ENCODE measurements at regions not wholly inside any gene's neighbourhood (a gene's known extent, or its start where the extent isn't known, plus 50 kb on each side); places are given as distances from the start of the nearest gene placed in this dataset.

DNA sequence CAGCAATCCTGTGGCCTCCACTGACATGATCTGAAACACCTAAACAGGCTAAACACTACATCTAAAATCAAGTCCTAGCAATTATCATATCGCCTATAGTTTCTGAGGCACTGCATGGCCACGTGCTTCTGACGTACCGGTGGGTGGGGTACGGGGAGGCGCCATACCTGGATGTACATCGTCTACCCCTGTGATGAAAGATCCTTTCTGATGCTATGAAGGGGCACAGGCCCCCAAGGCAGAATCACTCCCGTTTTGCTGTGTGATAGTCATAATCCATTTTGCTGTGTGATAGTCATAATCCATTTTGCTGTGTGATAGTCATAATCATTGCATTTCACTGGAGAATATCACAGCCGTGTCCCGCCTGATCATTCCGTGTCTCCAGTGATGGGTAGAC lies 118.7 kb upstream of the SOX1 start:
- Mint-ChIP-seq H3K27me3 (peaks cover 25% of the 10 kb centered on the region), H3K36me3 (ENCODE audit: insufficient read depth) (no peaks in the 10 kb centered on the region), H3K9me3 (ENCODE audit: low read depth) (peaks cover 7% of the 10 kb centered on the region), H3K4me1 (ENCODE audit: low read depth) (no peaks in the 10 kb centered on the region), H3K27ac (no peak overlapping the region), H3K4me3 (ENCODE audit: low read depth) (no peak overlapping the region)
- no peak for DNase-seq (ENCODE audit: low spot score, unreplicated experiment)
- TF ChIP-seq CTCF (IDR thresholded peaks at IDR 0.05; ENCODE audit: unreplicated experiment) = no peak

DNA sequence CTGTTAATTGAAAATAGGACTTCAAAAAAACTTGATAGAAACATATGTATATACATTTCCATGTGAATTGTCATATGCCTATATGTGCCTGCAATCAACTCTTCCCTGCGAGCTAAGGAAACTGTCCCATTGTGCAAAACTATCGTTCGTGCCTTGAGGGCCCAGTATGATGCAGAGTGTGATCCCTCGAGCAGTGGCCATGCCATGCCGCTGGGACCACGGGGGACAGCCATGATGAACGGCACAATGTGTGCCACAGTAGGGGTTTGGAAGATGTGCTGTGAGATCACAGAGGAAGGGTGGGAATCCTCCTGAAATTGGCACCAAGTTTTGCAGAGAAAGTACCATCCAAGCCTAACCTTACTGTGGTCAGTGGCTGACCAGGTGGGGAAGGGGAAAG lies 118.1 kb upstream of the SOX1 start:
- no peak overlapping the region for H3K4me3 Mint-ChIP-seq (ENCODE audit: low read depth)
- no peaks in the 10 kb centered on the region for H3K36me3 Mint-ChIP-seq (ENCODE audit: insufficient read depth)
- peaks cover 28% of the 10 kb centered on the region for H3K27me3 Mint-ChIP-seq
- TF ChIP-seq CTCF (IDR thresholded peaks at IDR 0.05; ENCODE audit: unreplicated experiment) = no peak
- H3K27ac Mint-ChIP-seq = no peak overlapping the region
- H3K4me1 Mint-ChIP-seq (ENCODE audit: low read depth) = no peaks in the 10 kb centered on the region
- no peak for DNase-seq (ENCODE audit: low spot score, unreplicated experiment)
- peaks cover 7% of the 10 kb centered on the region for H3K9me3 Mint-ChIP-seq (ENCODE audit: low read depth)

DNA sequence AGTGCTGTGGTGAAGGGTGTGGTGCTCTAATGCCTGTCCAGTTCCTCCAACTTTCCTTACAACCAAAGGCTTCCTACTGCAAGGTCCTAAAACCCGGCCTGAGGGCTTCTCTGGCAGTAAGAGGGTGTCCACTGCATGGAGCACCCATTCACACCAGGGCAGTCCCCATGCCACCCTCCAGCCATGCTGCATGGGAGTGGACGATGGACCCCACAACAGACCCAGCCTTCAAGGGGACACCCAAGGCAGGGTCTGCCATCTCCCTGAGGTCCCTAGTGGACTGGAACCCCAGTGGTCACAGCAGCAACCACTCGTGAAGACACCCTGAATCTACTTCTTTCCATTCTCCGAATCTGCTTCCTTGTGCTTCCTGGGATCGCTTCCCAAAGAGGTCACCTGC lies 117.6 kb upstream of the SOX1 start:
- Mint-ChIP-seq H3K9me3 (ENCODE audit: low read depth) (peaks cover 7% of the 10 kb centered on the region), H3K4me3 (ENCODE audit: low read depth) (no peak overlapping the region), H3K27ac (no peak overlapping the region), H3K4me1 (ENCODE audit: low read depth) (no peaks in the 10 kb centered on the region), H3K27me3 (peaks cover 32% of the 10 kb centered on the region), H3K36me3 (ENCODE audit: insufficient read depth) (no peaks in the 10 kb centered on the region)
- no peak for TF ChIP-seq CTCF (IDR thresholded peaks at IDR 0.05; ENCODE audit: unreplicated experiment)
- DNase-seq (ENCODE audit: low spot score, unreplicated experiment) = no peak

GRCh38 chr13:111950697-111951096 lies 116.3 kb upstream of the SOX1 start:
- no peak for DNase-seq (ENCODE audit: low spot score, unreplicated experiment)
- Mint-ChIP-seq H3K4me3 (ENCODE audit: low read depth) (no peak overlapping the region), H3K9me3 (ENCODE audit: low read depth) (peaks cover 7% of the 10 kb centered on the region), H3K27me3 (peaks cover 46% of the 10 kb centered on the region), H3K4me1 (ENCODE audit: low read depth) (no peaks in the 10 kb centered on the region), H3K36me3 (ENCODE audit: insufficient read depth) (no peaks in the 10 kb centered on the region), H3K27ac (no peak overlapping the region)
- no peak for TF ChIP-seq CTCF (IDR thresholded peaks at IDR 0.05; ENCODE audit: unreplicated experiment)

DNA sequence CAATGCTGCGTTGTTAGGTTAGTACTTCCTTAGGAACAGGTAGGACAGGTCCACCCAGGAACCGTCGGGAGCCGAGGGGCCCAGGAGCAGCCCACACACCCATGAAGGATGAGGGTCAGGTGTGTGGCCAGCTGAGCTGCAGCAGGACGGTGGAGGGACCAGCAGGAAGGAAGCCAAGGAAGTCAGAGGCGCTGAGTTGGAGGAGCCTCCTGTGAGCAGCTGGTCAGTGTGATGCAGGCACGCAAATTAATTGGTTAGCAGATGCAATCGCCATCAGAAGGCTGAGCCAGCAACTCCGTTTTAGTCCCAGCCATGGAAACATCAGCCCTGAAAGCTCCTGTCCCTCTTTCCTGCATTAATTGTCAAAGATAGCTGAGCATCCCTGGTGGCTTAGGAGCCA lies 114.9 kb upstream of the SOX1 start:
- H3K9me3 Mint-ChIP-seq (ENCODE audit: low read depth) = peaks cover 7% of the 10 kb centered on the region
- no peaks in the 10 kb centered on the region for H3K36me3 Mint-ChIP-seq (ENCODE audit: insufficient read depth)
- H3K27me3 Mint-ChIP-seq = peaks cover 56% of the 10 kb centered on the region
- no peak overlapping the region for H3K27ac Mint-ChIP-seq
- TF ChIP-seq CTCF (IDR thresholded peaks at IDR 0.05; ENCODE audit: unreplicated experiment) = no peak
- no peaks in the 10 kb centered on the region for H3K4me1 Mint-ChIP-seq (ENCODE audit: low read depth)
- DNase-seq (ENCODE audit: low spot score, unreplicated experiment) = no peak
- H3K4me3 Mint-ChIP-seq (ENCODE audit: low read depth) = no peak overlapping the region

Measured in progenitor cell of endocrine pancreas (in vitro differentiated cells).